Body of pancreas (tissue), 4 donors: ENCODE measurements at regions not wholly inside any gene's neighbourhood (a gene's known extent, or its start where the extent isn't known, plus 50 kb on each side); places are given as distances from the start of the nearest gene placed in this dataset.

Experiments used
- ATAC-seq: fragments of 150-250 bp; one replicate; pipeline ENCODE4 v1.9.1; 2016
- DNase-seq, 4 donors: peaks; one replicate each; pipeline ENCODE4 v3.0.0-alpha.2; 2019
- H3K27ac ChIP-seq, 4 donors: fragments of 200-600 bp; sonication (generic); 1 replicate in 3 of 4; 2 replicates in 1 of 4; pipeline versions ENCODE4 v1.5.1 to v1.6.1; 2016 to 2019; ENCODE audit warnings: mild to moderate bottlenecking in 1 of 4, mixed read lengths in 1 of 4, moderate library complexity in 1 of 4
- H3K27me3 ChIP-seq, 2 donors: fragments of 200-600 bp; sonication (generic); one replicate each; pipeline ENCODE4 v1.6.0; 2016; ENCODE audit warnings: mild to moderate bottlenecking in 1 of 2
- H3K36me3 ChIP-seq, 2 donors: fragments of 200-600 bp; sonication (generic); replicated peaks in 1 of 2; 2 replicates each; pipeline ENCODE4 v1.5.1; 2016; ENCODE audit warnings: low read depth in 2 of 2; ENCODE audit not compliant: insufficient read depth in 1 of 2
- H3K4me1 ChIP-seq: fragments of 200-600 bp; sonication (generic); one replicate; pipeline ENCODE4 v1.6.0; 2016
- H3K4me3 ChIP-seq, 2 donors: fragments of 200-600 bp; sonication (generic); 1 replicate in 1 of 2; 2 replicates in 1 of 2; pipeline ENCODE4 v1.5.1; 2016 to 2019
- H3K9me3 ChIP-seq, 3 donors: fragments of 200-600 bp; sonication (generic); 1 replicate in 2 of 3; 2 replicates in 1 of 3; pipeline ENCODE4 v1.5.1; 2016
- POLR2A ChIP-seq, 3 donors: fragments of 450-650 bp; IDR thresholded peaks; one replicate each; pipeline ENCODE4 v1.6.1; 2016; ENCODE audit warnings: antibody characterized with exemption in 3 of 3, mild to moderate bottlenecking in 2 of 3
- WGBS, 2 donors: methylation state at CpG; one replicate each; pipeline ENCODE4 v1.1.5; 2017; 5-methylcytosine and 5-hydroxymethylcytosine counted together
- intact Hi-C: fragments of 100-400 bp; cut with DNase I; formaldehyde crosslinking; loops from one replicate; pipeline ENCODE4 v1.15.1; 2023
- TF ChIP-seq, protein P1 (sequence below), 7 experiments: fragments of 450-650 bp in 4 of 7; fragments of 200-600 bp in 3 of 7; sonication (generic) in 3 of 7; IDR thresholded peaks; one replicate each; pipeline ENCODE4 v1.5.1; 2016 to 2019; ENCODE audit warnings: antibody characterized with exemption in 7 of 7

DNA sequence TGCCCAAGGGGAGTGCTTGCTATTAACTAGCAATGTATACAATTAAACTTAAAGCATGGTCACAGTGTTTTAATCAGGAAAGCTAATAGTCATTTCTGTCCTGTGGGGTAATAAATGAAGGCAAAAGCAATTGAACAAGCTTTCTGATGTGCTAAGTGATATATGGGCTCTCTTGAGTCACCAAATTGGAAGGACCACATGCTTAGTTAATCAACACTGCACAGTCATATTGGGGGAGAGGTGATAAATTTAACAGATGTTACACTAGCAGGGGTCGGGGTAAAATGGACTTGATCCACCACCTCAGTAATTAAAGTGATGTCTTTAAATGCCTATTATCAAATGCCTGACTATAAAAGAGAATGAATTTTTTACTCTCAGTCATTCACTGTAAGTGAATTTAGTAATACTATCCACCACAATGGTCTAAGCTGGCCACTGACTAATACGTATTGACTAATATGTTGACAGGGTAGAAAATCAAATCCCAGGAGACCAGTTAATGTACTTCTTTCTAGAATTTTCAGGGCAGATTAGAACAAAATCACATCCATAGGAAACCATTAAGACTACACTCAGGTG, 736.3 kb downstream of the RPS29 start:
- intact Hi-C loops = no loop called here
- Histone ChIP-seq H3K36me3 (no peaks in the 10 kb centered on the region), H3K4me1 (no peaks in the 10 kb centered on the region), H3K27me3 (no peaks in the 10 kb centered on the region), H3K9me3 (no peaks in the 10 kb centered on the region), H3K4me3 (no peak overlapping the region), H3K27ac (no peak overlapping the region)
- WGBS, 2 donors = 59 to 60% methylated on average over 2 of the region's 2 CpGs
- no peak for DNase-seq
- ATAC-seq = no peak
- TF ChIP-seq, protein P1, sequence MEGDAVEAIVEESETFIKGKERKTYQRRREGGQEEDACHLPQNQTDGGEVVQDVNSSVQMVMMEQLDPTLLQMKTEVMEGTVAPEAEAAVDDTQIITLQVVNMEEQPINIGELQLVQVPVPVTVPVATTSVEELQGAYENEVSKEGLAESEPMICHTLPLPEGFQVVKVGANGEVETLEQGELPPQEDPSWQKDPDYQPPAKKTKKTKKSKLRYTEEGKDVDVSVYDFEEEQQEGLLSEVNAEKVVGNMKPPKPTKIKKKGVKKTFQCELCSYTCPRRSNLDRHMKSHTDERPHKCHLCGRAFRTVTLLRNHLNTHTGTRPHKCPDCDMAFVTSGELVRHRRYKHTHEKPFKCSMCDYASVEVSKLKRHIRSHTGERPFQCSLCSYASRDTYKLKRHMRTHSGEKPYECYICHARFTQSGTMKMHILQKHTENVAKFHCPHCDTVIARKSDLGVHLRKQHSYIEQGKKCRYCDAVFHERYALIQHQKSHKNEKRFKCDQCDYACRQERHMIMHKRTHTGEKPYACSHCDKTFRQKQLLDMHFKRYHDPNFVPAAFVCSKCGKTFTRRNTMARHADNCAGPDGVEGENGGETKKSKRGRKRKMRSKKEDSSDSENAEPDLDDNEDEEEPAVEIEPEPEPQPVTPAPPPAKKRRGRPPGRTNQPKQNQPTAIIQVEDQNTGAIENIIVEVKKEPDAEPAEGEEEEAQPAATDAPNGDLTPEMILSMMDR (IDR thresholded peaks at IDR 0.05) = no peak
- no peak for TF ChIP-seq POLR2A (IDR thresholded peaks at IDR 0.05)

DNA sequence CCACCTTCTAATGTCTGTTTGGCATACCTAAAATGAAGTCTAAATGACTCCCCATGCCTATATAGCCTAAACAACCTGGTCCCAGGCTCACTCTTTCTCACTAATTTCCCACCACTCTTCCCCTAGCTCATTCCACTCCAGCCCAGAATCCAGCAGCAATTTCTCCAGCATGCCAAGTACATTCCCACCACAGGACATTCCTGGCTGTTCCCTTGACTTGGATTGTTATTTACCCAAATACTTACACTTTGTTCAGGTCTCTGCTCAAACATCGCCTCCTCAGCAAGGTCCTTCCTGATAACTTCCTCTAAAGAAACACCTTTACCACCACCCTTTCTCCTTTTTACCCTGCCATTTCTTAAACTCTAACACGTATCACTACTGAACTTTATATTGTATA, 743.4 kb downstream of the RPS29 start:
- Histone ChIP-seq H3K27me3 (no peaks in the 10 kb centered on the region), H3K4me1 (no peaks in the 10 kb centered on the region), H3K4me3 (no peak overlapping the region), H3K36me3 (no peaks in the 10 kb centered on the region), H3K9me3 (no peaks in the 10 kb centered on the region), H3K27ac (no peak overlapping the region)
- intact Hi-C loops = no loop called here
- no peak for ATAC-seq
- DNase-seq = no peak
- TF ChIP-seq, protein P1 (IDR thresholded peaks at IDR 0.05) = no peak
- no peak for TF ChIP-seq POLR2A (IDR thresholded peaks at IDR 0.05)
- 43 to 45% methylated on average over 2 of the region's 2 CpGs for WGBS, 2 donors

DNA sequence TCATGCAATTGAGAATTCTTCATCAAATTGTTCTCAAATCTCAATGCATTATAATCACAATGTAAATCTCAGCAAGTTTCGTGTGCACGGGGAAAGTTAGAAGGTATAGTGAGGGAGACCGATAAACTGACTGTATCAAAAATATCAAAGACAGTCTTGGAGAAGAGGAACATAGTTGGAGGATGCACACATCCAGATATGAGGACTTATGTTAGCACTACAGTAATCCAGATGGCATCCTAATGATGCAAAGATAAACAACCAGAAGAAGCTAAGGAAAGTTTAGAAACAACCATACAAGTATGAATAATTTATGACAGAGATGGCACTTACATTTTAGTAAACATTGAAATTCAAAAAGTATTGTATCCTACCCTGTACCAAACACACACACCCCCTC, 760.1 kb downstream of the RPS29 start:
- H3K4me3 ChIP-seq = no peak overlapping the region
- no peaks in the 10 kb centered on the region for H3K27me3 ChIP-seq
- H3K9me3 ChIP-seq = no peaks in the 10 kb centered on the region
- TF ChIP-seq POLR2A (IDR thresholded peaks at IDR 0.05) = no peak
- TF ChIP-seq, protein P1 (IDR thresholded peaks at IDR 0.05) = no peak
- no peaks in the 10 kb centered on the region for H3K36me3 ChIP-seq
- no peak for DNase-seq
- intact Hi-C loops = no loop called here
- H3K4me1 ChIP-seq = no peaks in the 10 kb centered on the region
- ATAC-seq = no peak
- no peak overlapping the region for H3K27ac ChIP-seq
- 89 to 90% methylated on average over 3 of the region's 3 CpGs for WGBS, 2 donors

DNA sequence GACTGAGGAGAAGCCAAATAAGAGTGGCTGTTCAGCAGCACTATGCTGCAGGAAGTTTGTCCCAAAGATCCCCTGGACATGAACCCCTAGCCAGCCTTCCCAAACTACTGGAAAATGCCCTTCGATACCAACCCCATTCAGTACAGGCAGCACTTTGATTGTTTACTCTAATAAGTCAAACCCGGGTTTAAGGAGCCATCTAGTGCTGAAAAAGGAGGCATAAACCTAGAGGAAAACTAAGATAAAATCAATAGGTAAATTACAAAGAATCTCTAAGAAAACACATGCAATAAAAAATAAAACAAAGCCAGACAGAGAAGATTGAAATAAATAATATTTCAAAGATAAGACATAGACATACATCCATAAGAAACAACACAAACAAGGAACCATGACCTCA, 771.6 kb downstream of the RPS29 start:
- Histone ChIP-seq H3K36me3 (no peaks in the 10 kb centered on the region), H3K4me3 (no peak overlapping the region), H3K27ac (no peak overlapping the region), H3K9me3 (no peaks in the 10 kb centered on the region), H3K4me1 (no peaks in the 10 kb centered on the region), H3K27me3 (no peaks in the 10 kb centered on the region)
- ATAC-seq (no peak), DNase-seq (no peak)
- WGBS, 2 donors = 38 to 66% methylated on average over 2 of the region's 2 CpGs
- intact Hi-C loops = no loop called here
- no peak for TF ChIP-seq POLR2A (IDR thresholded peaks at IDR 0.05)
- TF ChIP-seq, protein P1 (IDR thresholded peaks at IDR 0.05) = no peak

DNA sequence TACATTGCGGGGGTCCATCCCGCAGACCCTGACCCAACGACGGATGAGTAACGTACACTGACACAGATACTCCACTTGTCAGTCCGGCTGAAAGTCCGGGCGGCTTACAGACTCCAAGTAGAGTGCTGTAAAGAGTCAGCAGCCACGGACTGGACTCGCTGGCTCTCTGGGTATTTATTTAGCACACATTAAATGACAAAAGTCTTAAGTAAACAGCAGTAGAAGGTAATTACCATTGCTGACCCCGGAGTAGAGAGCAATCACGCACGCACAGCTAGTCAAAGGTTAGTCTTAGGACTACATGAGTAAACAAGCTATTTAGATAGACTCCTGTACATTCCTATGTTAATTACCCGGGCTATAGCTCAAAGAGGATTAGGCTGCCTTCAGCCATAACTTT, 780.9 kb downstream of the RPS29 start:
- Histone ChIP-seq H3K9me3 (no peaks in the 10 kb centered on the region), H3K4me3 (no peak overlapping the region), H3K27ac (no peak overlapping the region), H3K27me3 (no peaks in the 10 kb centered on the region), H3K4me1 (no peaks in the 10 kb centered on the region), H3K36me3 (no peaks in the 10 kb centered on the region)
- intact Hi-C loops = no loop called here
- ATAC-seq (no peak), DNase-seq (no peak)
- no peak for TF ChIP-seq POLR2A (IDR thresholded peaks at IDR 0.05)
- TF ChIP-seq, protein P1 (IDR thresholded peaks at IDR 0.05) = no peak
- 27 to 31% methylated on average over 14 of the region's 14 CpGs for WGBS, 2 donors
